CD4-positive, alpha-beta memory T cell (primary cell): ENCODE measurements at regions not wholly inside any gene's neighbourhood (a gene's known extent, or its start where the extent isn't known, plus 50 kb on each side); places are given as distances from the start of the nearest gene placed in this dataset.

Source experiments
- CTCF ChIA-PET: fragments of 350-600 bp; sonication (Branson Sonifier 250); formaldehyde crosslinking; loops from one replicate; lab custom pipeline; 2021; ENCODE audit warnings: inconsistent platforms; ENCODE audit not compliant: partially characterized antibody; lab: Charles Lee
- POLR2A ChIA-PET: fragments of 350-600 bp; sonication (Branson Sonifier 250); formaldehyde crosslinking; loops from one replicate; lab custom pipeline; 2021; ENCODE audit not compliant: partially characterized antibody; lab: Charles Lee
- DNase-seq, 5 donors: peaks; one replicate each; pipeline versions ENCODE4 v3.0.0 to v3.0.0-alpha.2; 2020 to 2022; ENCODE audit warnings: mixed read lengths in 1 of 5
- H3K27ac ChIP-seq: one replicate; pipeline ENCODE4 v1.7.0; 2013; ENCODE audit warnings: low read depth, low read length
- H3K27me3 ChIP-seq: 2 replicates; pipeline ENCODE4 v1.7.0; 2013; ENCODE audit warnings: mild to moderate bottlenecking, low read length, moderate library complexity; ENCODE audit not compliant: insufficient read depth
- H3K36me3 ChIP-seq: 2 replicates; pipeline ENCODE4 v1.7.0; 2013; ENCODE audit warnings: mild to moderate bottlenecking, low read length, moderate library complexity; ENCODE audit not compliant: insufficient read depth
- H3K4me1 ChIP-seq: 2 replicates; pipeline ENCODE4 v1.7.0; 2013; ENCODE audit warnings: mild to moderate bottlenecking, low read length, moderate library complexity; ENCODE audit not compliant: insufficient read depth
- H3K4me3 ChIP-seq, 2 donors: one replicate each; pipeline ENCODE4 v1.7.0; 2013; ENCODE audit warnings: low read length in 2 of 2, mild to moderate bottlenecking in 1 of 2
- H3K9me3 ChIP-seq, 2 donors: one replicate each; pipeline ENCODE4 v1.7.0; 2013; ENCODE audit warnings: low read length in 2 of 2, control low read depth in 1 of 2; ENCODE audit not compliant: control insufficient read depth in 1 of 2
- H3K27ac Mint-ChIP-seq, 7 donors: one replicate each; pipeline ENCODE4 v1.8.0; 2020 to 2021; ENCODE audit warnings: mixed read lengths in 7 of 7, mild to moderate bottlenecking in 6 of 7, inconsistent platforms in 3 of 7, moderate library complexity in 3 of 7
- H3K27me3 Mint-ChIP-seq, 2 donors: one replicate each; pipeline ENCODE4 v1.8.0; 2020 to 2021; ENCODE audit warnings: mixed read lengths in 2 of 2
- H3K36me3 Mint-ChIP-seq, 2 donors: one replicate each; pipeline ENCODE4 v1.8.0; 2020 to 2021; ENCODE audit warnings: mixed read lengths in 2 of 2, inconsistent platforms in 1 of 2, mild to moderate bottlenecking in 1 of 2
- H3K4me1 Mint-ChIP-seq, 4 donors: one replicate each; pipeline ENCODE4 v1.8.0; 2020 to 2021; ENCODE audit warnings: mixed read lengths in 4 of 4, mild to moderate bottlenecking in 1 of 4
- H3K4me3 Mint-ChIP-seq, 8 donors: one replicate each; pipeline ENCODE4 v1.8.0; 2020 to 2021; ENCODE audit warnings: mixed read lengths in 8 of 8, mild to moderate bottlenecking in 7 of 8, moderate library complexity in 6 of 8, inconsistent platforms in 3 of 8
- H3K9me3 Mint-ChIP-seq, 8 donors: one replicate each; pipeline ENCODE4 v1.8.0; 2020 to 2021; ENCODE audit warnings: mixed read lengths in 8 of 8, mild to moderate bottlenecking in 5 of 8, inconsistent platforms in 3 of 8, moderate library complexity in 1 of 8
- intact Hi-C: fragments of 100-400 bp; cut with micrococcal nuclease; formaldehyde crosslinking; loops from one replicate; pipeline ENCODE4 v1.15.1; 2023

DNA sequence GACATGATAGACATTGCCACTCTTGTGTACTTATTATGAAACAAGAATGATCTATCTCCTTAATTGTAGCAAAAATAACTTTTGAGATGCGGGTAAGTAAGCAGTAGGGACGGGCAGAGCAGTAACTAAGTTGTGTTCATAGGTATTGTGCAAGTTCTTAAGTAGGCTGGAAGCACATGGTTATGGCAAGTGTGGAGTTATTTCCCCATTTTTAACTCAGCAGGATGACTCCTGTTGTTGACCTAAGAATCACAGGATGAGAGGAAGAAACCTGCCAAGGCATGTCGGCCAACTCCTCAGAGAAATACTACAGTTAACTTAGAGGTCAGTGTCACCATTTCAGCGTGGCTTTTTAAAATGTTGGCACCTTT lies 51.1 kb upstream of the FN1 start:
- H3K4me3 Mint-ChIP-seq, result no peak overlapping the region
- Histone ChIP-seq H3K27ac (no peak overlapping the region), H3K27me3 (no peaks in the 10 kb centered on the region), H3K4me1 (no peaks in the 10 kb centered on the region), H3K36me3 (no peaks in the 10 kb centered on the region), H3K9me3 (no peaks in the 10 kb centered on the region), H3K4me3 (no peak overlapping the region)
- intact Hi-C loops, result no loop called here
- H3K4me1 Mint-ChIP-seq, result no peaks in the 10 kb centered on the region
- CTCF ChIA-PET, result no interaction called here
- H3K27ac Mint-ChIP-seq, result no peak overlapping the region
- peaks cover 0 to 3% of the 10 kb centered on the region in 2 donors for H3K27me3 Mint-ChIP-seq
- POLR2A ChIA-PET, result no interaction called here
- no peak for DNase-seq
- H3K9me3 Mint-ChIP-seq, result peaks cover 0 to 3% (median 0%) of the 10 kb centered on the region in 8 donors
- no peaks in the 10 kb centered on the region for H3K36me3 Mint-ChIP-seq

DNA sequence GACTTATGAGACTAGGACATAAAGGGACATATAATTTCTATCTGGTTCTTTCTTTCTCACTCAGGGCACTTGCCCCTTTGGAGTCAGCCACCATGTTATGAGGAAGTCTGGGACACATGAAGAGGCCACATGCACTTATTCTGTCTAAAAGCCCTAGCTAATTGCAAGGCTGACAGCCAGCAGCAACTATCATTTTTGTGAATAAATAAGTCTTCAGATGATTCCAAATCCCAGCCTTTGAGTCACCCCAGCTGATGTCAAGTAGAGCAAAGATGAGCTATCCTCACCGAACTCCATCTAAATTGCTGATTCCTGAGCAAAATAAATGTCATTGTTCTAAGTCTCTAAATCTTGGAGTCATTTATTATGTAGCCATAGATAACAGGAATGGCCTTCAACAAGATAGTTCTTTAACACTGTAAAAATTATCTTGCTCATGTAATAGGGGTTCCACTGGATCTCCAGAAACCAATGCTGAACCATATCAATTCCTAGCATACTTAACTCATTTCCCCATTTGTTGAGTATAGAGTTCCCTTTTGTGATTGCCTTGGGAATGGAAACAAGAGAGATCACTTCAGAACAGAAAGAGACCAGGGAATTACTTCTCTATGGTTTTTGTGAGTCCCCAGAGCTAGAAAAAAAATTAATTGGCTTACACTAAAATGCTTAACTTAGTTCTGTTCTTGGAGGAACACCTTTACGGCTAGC lies 50.6 kb upstream of the FN1 start:
- peaks cover 0 to 3% of the 10 kb centered on the region in 2 donors for H3K27me3 Mint-ChIP-seq
- peaks cover 0 to 3% (median 0%) of the 10 kb centered on the region in 8 donors for H3K9me3 Mint-ChIP-seq
- Histone ChIP-seq H3K4me1 (no peaks in the 10 kb centered on the region), H3K9me3 (no peaks in the 10 kb centered on the region), H3K27ac (no peak overlapping the region), H3K36me3 (no peaks in the 10 kb centered on the region), H3K27me3 (no peaks in the 10 kb centered on the region), H3K4me3 (no peak overlapping the region)
- no peaks in the 10 kb centered on the region for H3K36me3 Mint-ChIP-seq
- CTCF ChIA-PET, result no interaction called here
- H3K4me3 Mint-ChIP-seq, result no peak overlapping the region
- DNase-seq, result no peak
- intact Hi-C loops, result no loop called here
- POLR2A ChIA-PET, result no interaction called here
- H3K27ac Mint-ChIP-seq, result no peak overlapping the region
- no peaks in the 10 kb centered on the region for H3K4me1 Mint-ChIP-seq
